GM12874 (cell line): ENCODE measurements at regions not wholly inside any gene's neighbourhood (a gene's known extent, or its start where the extent isn't known, plus 50 kb on each side); places are given as distances from the start of the nearest gene placed in this dataset.

Source experiments
- CTCF ChIP-seq: IDR thresholded peaks from 2 replicates; pipeline ENCODE4 v1.5.1; 2011; ENCODE audit warnings: low read depth, mild to moderate bottlenecking, control low read depth, low read length, moderate library complexity; ENCODE audit not compliant: insufficient read depth

- no peak for TF ChIP-seq CTCF
Observed at GRCh38 chr2:205908212-205909183, 177.5 kb downstream of the INO80D start.

GRCh38 chr2:205906419-205906818, 179.6 kb downstream of the INO80D start:
- TF ChIP-seq CTCF = no peak

GRCh38 chr2:205905576-205905975, 180.4 kb downstream of the INO80D start:
- TF ChIP-seq CTCF = no peak

- TF ChIP-seq CTCF = no peak
Observed at GRCh38 chr2:205904873-205905272, 181.1 kb downstream of the INO80D start.

GRCh38 chr2:205903549-205904129, 182.3 kb downstream of the INO80D start:
- TF ChIP-seq CTCF = peak; percentile 65

GRCh38 chr2:205902900-205903237, 183.1 kb downstream of the INO80D start:
- no peak for TF ChIP-seq CTCF

- no peak for TF ChIP-seq CTCF
Observed at GRCh38 chr2:205902041-205902899, 183.7 kb downstream of the INO80D start.
